22Rv1 (cell line): ENCODE measurements at regions not wholly inside any gene's neighbourhood (a gene's known extent, or its start where the extent isn't known, plus 50 kb on each side); places are given as distances from the start of the nearest gene placed in this dataset.

Source experiments
- H3K27ac ChIP-seq: fragments of 450-650 bp; 2 replicates; pipeline ENCODE4 v1.5.1; 2017
- ZFX ChIP-seq: fragments of 450-650 bp; IDR thresholded peaks from 2 replicates; pipeline ENCODE4 v1.6.1; 2017; ENCODE audit warnings: antibody characterized with exemption, borderline replicate concordance
- TF ChIP-seq, protein P1 (sequence below): fragments of 450-650 bp; IDR thresholded peaks from 2 replicates; pipeline ENCODE4 v1.5.1; 2017; ENCODE audit warnings: mild to moderate bottlenecking

DNA sequence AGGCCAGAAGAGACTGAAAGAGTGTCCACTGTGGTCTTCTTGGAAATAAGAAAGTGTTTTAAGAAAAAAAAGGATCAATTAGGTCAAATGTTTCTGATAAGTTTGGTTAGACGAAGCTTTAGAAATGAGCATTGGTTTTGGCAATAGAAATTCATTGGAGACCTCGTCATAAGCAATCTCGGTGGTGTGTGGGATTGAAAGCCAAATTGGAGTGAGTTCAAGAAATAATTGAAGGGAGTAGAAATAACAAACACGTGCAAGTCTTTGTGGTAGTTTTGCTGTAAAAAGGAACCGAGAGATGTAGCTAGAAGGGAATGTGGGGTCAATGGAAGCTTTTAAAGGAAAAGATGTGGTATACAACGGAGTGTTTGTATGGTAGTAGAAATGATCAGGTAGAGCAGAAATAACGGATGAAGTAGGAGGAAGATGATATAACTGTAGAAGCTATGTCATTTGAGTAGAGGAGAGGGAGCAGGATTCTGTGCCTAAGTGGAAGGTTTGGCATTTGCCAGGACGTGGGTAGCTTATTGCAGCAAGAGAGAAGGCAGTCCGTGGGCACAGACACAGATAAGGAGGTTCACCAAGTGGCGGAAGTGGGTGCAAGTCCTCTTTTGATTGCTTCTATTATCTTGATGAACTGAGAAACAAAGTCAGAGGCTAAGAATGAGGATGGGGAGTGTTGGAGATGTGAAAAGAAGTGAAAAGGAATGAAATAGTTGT is 146.2 kb downstream of the DACT1 start:
- no peak overlapping the region for H3K27ac ChIP-seq
- TF ChIP-seq, protein P1, sequence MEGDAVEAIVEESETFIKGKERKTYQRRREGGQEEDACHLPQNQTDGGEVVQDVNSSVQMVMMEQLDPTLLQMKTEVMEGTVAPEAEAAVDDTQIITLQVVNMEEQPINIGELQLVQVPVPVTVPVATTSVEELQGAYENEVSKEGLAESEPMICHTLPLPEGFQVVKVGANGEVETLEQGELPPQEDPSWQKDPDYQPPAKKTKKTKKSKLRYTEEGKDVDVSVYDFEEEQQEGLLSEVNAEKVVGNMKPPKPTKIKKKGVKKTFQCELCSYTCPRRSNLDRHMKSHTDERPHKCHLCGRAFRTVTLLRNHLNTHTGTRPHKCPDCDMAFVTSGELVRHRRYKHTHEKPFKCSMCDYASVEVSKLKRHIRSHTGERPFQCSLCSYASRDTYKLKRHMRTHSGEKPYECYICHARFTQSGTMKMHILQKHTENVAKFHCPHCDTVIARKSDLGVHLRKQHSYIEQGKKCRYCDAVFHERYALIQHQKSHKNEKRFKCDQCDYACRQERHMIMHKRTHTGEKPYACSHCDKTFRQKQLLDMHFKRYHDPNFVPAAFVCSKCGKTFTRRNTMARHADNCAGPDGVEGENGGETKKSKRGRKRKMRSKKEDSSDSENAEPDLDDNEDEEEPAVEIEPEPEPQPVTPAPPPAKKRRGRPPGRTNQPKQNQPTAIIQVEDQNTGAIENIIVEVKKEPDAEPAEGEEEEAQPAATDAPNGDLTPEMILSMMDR = no peak
- TF ChIP-seq ZFX = no peak

GRCh38 chr14:58784931-58785330 is 147.2 kb downstream of the DACT1 start:
- no peak for TF ChIP-seq ZFX
- TF ChIP-seq, protein P1 = no peak
- no peak overlapping the region for H3K27ac ChIP-seq

- TF ChIP-seq, protein P1 = no peak
- TF ChIP-seq ZFX = no peak
- H3K27ac ChIP-seq = no peak overlapping the region
Observed at GRCh38 chr14:58785701-58786100, 147.9 kb downstream of the DACT1 start.

- H3K27ac ChIP-seq = no peak overlapping the region
Observed at GRCh38 chr14:58787592-58787991, 149.8 kb downstream of the DACT1 start.

GRCh38 chr14:58788655-58789503 is 151.1 kb downstream of the DACT1 start:
- TF ChIP-seq, protein P1 = no peak
- TF ChIP-seq ZFX = no peak
- H3K27ac ChIP-seq = no peak overlapping the region

More at GRCh38 chr14:58787592-58787991, 149.8 kb downstream of the DACT1 start:
- TF ChIP-seq, protein P1 = no peak

- no peak for TF ChIP-seq ZFX
- TF ChIP-seq, protein P1 = no peak
- H3K27ac ChIP-seq = no peak overlapping the region
Observed at GRCh38 chr14:58789736-58790135, 152.0 kb downstream of the DACT1 start.

GRCh38 chr14:58792416-58792815 is 154.7 kb downstream of the DACT1 start:
- no peak overlapping the region for H3K27ac ChIP-seq
- TF ChIP-seq, protein P1 = no peak
